ENCODE measurements at regions not wholly inside any gene's neighbourhood (a gene's known extent, or its start where the extent isn't known, plus 50 kb on each side); places are given as distances from the start of the nearest gene placed in this dataset.

DNA sequence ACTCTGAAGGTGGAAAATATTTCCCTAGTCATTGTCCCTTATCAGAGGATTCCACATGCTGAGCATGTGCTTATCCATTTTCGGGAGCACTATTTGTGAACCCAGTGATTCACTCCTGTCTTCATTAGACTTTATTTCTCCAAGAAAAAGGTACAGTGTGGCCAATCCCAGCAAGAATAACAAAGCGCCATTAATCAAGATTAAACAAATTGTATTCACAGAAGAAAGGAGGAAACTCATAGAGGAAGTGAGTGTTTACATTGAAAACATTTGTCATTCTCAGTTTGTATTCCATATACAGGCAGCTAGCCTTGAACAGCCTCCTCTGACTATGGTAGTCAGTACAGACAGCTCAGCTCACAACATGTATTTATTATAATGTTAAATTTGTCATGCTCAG lies 1669.9 kb upstream of the SPRY2 start:
- H3K27me3 ChIP-seq (ENCODE audit: control insufficient read depth in 2 of 2, insufficient read depth in 1 of 2, low read length in 1 of 2), result no peaks in the 10 kb centered on the region
- no peaks in the 10 kb centered on the region for H3K36me3 ChIP-seq (ENCODE audit: control insufficient read depth in 2 of 2, insufficient read depth in 2 of 2, low read length in 1 of 2)
- no peak for DNase-seq (ENCODE audit: low read depth in 6 of 9, low spot score in 9 of 9)
- no peaks in the 10 kb centered on the region for H3K9me3 ChIP-seq (ENCODE audit: control insufficient read depth in 2 of 2, insufficient read depth in 1 of 2, low read length in 1 of 2)
- no peak overlapping the region for H3K4me3 ChIP-seq (ENCODE audit: low read length in 2 of 2)
- 85% methylated on average over 2 of the region's 2 CpGs for WGBS
- no peaks in the 10 kb centered on the region for H3K4me1 ChIP-seq (ENCODE audit: control insufficient read depth in 2 of 2, insufficient read depth in 2 of 2, low read length in 2 of 2)
- no peak overlapping the region for H3K27ac ChIP-seq (ENCODE audit: low read depth in 1 of 2, low read length in 1 of 2)

DNA sequence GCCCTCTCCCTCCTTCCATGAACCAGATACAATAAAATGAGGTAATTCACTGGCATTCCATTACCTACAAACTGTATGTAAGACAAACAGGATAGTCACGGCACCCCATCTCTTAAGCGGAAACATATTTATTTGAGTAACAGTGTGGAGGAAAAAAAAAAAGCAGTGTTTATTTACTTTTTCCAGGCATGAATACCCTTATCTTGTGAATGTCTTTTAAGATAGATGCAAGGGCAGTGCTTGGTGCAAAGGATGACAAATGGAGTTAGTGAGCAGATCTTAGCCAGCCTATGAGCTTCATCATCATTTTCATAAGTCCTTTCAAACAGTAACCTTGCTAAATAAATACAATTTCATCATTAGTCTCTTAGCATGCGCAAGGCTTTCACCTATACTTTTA lies 1661.8 kb upstream of the SPRY2 start:
- H3K27me3 ChIP-seq (ENCODE audit: control insufficient read depth in 2 of 2, insufficient read depth in 1 of 2, low read length in 1 of 2), result no peaks in the 10 kb centered on the region
- no peaks in the 10 kb centered on the region for H3K36me3 ChIP-seq (ENCODE audit: control insufficient read depth in 2 of 2, insufficient read depth in 2 of 2, low read length in 1 of 2)
- WGBS, result 96% methylated on average over 3 of the region's 3 CpGs
- no peak for DNase-seq (ENCODE audit: low read depth in 6 of 9, low spot score in 9 of 9)
- H3K9me3 ChIP-seq (ENCODE audit: control insufficient read depth in 2 of 2, insufficient read depth in 1 of 2, low read length in 1 of 2), result no peaks in the 10 kb centered on the region
- H3K4me1 ChIP-seq (ENCODE audit: control insufficient read depth in 2 of 2, insufficient read depth in 2 of 2, low read length in 2 of 2), result no peaks in the 10 kb centered on the region
- H3K4me3 ChIP-seq (ENCODE audit: low read length in 2 of 2), result no peak overlapping the region
- H3K27ac ChIP-seq (ENCODE audit: low read depth in 1 of 2, low read length in 1 of 2), result no peak overlapping the region

DNA sequence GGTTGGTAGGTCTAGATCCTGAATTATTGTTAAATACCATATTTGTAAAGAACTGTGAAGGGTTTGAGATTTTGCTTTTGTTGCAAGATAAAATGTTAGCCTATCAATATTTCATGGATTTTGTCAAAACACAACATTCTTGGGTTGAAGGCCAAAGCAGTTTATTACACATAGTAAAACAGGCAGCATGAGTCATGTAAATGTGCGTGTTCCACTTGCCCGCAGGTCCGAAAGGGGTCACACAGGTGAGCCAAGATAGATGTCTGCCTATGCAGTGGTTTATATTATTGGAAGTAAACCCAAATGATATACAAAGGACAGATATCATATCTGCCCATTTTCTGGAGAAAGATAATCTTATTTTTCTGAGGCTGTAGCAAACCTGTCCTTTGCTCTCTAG lies 1654.4 kb upstream of the SPRY2 start:
- Histone ChIP-seq H3K27me3 (ENCODE audit: control insufficient read depth in 2 of 2, insufficient read depth in 1 of 2, low read length in 1 of 2) (no peaks in the 10 kb centered on the region), H3K4me1 (ENCODE audit: control insufficient read depth in 2 of 2, insufficient read depth in 2 of 2, low read length in 2 of 2) (no peaks in the 10 kb centered on the region), H3K36me3 (ENCODE audit: control insufficient read depth in 2 of 2, insufficient read depth in 2 of 2, low read length in 1 of 2) (no peaks in the 10 kb centered on the region), H3K27ac (ENCODE audit: low read depth in 1 of 2, low read length in 1 of 2) (no peak overlapping the region), H3K9me3 (ENCODE audit: control insufficient read depth in 2 of 2, insufficient read depth in 1 of 2, low read length in 1 of 2) (no peaks in the 10 kb centered on the region), H3K4me3 (ENCODE audit: low read length in 2 of 2) (no peak overlapping the region)
- DNase-seq (ENCODE audit: low read depth in 6 of 9, low spot score in 9 of 9), result no peak
- WGBS, result 94% methylated on average over 3 of the region's 3 CpGs

DNA sequence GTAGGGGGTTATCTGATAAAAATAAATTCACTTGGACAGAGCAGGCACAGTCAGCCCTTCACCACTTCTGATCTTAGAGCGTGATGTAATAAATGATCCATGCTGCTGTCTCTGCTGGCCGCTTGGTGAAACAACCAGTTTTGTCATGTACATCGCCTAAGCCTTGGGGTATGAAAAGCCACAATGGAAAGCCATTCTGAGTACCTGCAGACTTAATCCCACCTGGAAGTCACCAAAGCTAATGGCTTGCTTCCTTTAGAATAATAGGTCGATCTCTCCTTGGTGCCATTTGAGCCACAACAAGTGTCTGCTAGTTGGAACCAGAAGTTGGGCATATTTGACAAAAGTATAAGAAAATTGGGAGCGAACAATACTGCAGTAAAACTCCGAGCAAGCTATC lies 1649.7 kb upstream of the SPRY2 start:
- Histone ChIP-seq H3K9me3 (ENCODE audit: control insufficient read depth in 2 of 2, insufficient read depth in 1 of 2, low read length in 1 of 2) (no peaks in the 10 kb centered on the region), H3K4me3 (ENCODE audit: low read length in 2 of 2) (no peak overlapping the region), H3K27ac (ENCODE audit: low read depth in 1 of 2, low read length in 1 of 2) (no peak overlapping the region), H3K4me1 (ENCODE audit: control insufficient read depth in 2 of 2, insufficient read depth in 2 of 2, low read length in 2 of 2) (no peaks in the 10 kb centered on the region), H3K36me3 (ENCODE audit: control insufficient read depth in 2 of 2, insufficient read depth in 2 of 2, low read length in 1 of 2) (no peaks in the 10 kb centered on the region), H3K27me3 (ENCODE audit: control insufficient read depth in 2 of 2, insufficient read depth in 1 of 2, low read length in 1 of 2) (no peaks in the 10 kb centered on the region)
- 93% methylated on average over 6 of the region's 6 CpGs for WGBS
- no peak for DNase-seq (ENCODE audit: low read depth in 6 of 9, low spot score in 9 of 9)

DNA sequence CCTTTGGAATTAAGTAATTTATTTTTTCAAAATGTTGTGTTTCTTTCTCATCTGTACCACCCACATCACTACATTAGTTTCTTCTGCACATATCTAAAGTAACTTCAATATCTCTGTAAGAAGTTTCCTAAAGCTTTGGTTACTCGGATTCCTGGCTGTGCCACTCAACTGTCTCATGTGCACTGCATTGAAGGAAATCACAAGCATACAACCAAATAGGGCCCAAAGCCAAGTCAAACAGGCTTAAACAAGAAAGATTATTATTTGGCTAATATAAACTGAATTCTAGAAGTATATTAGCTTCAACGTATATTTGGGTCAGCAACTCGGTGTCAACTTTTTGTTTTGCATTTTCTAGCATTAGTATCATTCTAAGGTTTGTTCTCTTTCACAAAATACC lies 1647.6 kb upstream of the SPRY2 start:
- H3K27ac ChIP-seq (ENCODE audit: low read depth in 1 of 2, low read length in 1 of 2), result no peak overlapping the region
- WGBS, result 81% methylated on average over 3 of the region's 3 CpGs
- H3K36me3 ChIP-seq (ENCODE audit: control insufficient read depth in 2 of 2, insufficient read depth in 2 of 2, low read length in 1 of 2), result no peaks in the 10 kb centered on the region
- H3K4me1 ChIP-seq (ENCODE audit: control insufficient read depth in 2 of 2, insufficient read depth in 2 of 2, low read length in 2 of 2), result no peaks in the 10 kb centered on the region
- no peaks in the 10 kb centered on the region for H3K27me3 ChIP-seq (ENCODE audit: control insufficient read depth in 2 of 2, insufficient read depth in 1 of 2, low read length in 1 of 2)
- peaks cover 0 to 5% of the 10 kb centered on the region in 2 donors for H3K9me3 ChIP-seq (ENCODE audit: control insufficient read depth in 2 of 2, insufficient read depth in 1 of 2, low read length in 1 of 2)
- no peak overlapping the region for H3K4me3 ChIP-seq (ENCODE audit: low read length in 2 of 2)
- no peak for DNase-seq (ENCODE audit: low read depth in 6 of 9, low spot score in 9 of 9)

DNA sequence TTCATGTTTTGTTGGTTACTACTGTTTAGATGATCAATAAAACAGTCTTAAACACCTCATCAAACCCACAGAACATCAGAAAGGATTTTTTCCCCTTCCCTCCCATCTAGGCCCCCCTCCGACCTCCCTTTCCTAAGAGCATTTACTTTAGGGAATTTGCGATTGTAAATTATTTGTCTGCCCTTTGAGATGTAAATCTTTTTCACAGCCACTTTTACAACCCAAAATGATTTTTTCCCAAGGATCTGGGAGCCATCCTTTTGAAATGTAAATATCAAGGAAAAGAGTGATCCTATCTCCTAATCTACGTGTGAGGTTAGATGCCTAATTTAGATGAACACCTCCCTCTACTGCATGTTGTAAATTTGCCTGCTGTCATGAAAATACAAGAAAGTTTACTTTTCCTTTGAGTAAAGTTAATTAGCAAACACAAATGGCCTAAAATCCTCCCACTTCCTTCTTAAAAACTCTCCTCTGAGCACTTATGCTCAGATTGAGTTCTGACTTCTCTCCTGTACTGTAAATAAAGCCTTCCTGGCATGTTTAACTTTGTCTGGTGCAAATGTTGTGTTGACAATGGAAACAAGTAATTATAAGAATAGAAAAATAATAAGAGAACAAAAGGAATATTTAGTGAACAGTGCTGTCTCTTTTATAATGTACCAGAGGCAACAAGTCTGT lies 1646.9 kb upstream of the SPRY2 start:
- no peak for DNase-seq (ENCODE audit: low read depth in 6 of 9, low spot score in 9 of 9)
- Histone ChIP-seq H3K4me3 (ENCODE audit: low read length in 2 of 2) (no peak overlapping the region), H3K9me3 (ENCODE audit: control insufficient read depth in 2 of 2, insufficient read depth in 1 of 2, low read length in 1 of 2) (peaks cover 0 to 5% of the 10 kb centered on the region in 2 donors), H3K27me3 (ENCODE audit: control insufficient read depth in 2 of 2, insufficient read depth in 1 of 2, low read length in 1 of 2) (no peaks in the 10 kb centered on the region), H3K4me1 (ENCODE audit: control insufficient read depth in 2 of 2, insufficient read depth in 2 of 2, low read length in 2 of 2) (no peaks in the 10 kb centered on the region), H3K36me3 (ENCODE audit: control insufficient read depth in 2 of 2, insufficient read depth in 2 of 2, low read length in 1 of 2) (no peaks in the 10 kb centered on the region), H3K27ac (ENCODE audit: low read depth in 1 of 2, low read length in 1 of 2) (no peak overlapping the region)
- WGBS, result 87% methylated on average over 3 of the region's 3 CpGs

DNA sequence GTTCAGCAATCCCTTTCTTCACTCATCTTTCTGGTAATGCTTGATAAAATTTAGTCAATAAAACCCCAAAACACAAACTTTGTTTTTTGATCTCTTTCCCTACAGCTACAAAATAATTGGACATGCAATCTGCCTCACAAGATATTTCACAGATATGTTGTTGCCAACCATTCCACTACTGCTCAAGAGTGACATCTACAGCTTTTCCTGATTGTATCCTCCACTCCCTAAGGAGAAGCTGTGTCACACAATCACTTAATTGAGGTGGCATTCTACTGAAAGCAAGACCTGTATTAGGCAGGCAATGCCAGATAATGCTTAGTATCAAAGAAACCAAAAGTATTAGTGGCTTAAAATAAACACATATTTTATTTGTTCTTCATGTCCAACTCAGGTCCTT lies 1646.2 kb upstream of the SPRY2 start:
- Histone ChIP-seq H3K9me3 (ENCODE audit: control insufficient read depth in 2 of 2, insufficient read depth in 1 of 2, low read length in 1 of 2) (peaks cover 0 to 5% of the 10 kb centered on the region in 2 donors), H3K27me3 (ENCODE audit: control insufficient read depth in 2 of 2, insufficient read depth in 1 of 2, low read length in 1 of 2) (no peaks in the 10 kb centered on the region), H3K36me3 (ENCODE audit: control insufficient read depth in 2 of 2, insufficient read depth in 2 of 2, low read length in 1 of 2) (no peaks in the 10 kb centered on the region), H3K4me3 (ENCODE audit: low read length in 2 of 2) (no peak overlapping the region), H3K4me1 (ENCODE audit: control insufficient read depth in 2 of 2, insufficient read depth in 2 of 2, low read length in 2 of 2) (no peaks in the 10 kb centered on the region), H3K27ac (ENCODE audit: low read depth in 1 of 2, low read length in 1 of 2) (no peak overlapping the region)
- no peak for DNase-seq (ENCODE audit: low read depth in 6 of 9, low spot score in 9 of 9)

DNA sequence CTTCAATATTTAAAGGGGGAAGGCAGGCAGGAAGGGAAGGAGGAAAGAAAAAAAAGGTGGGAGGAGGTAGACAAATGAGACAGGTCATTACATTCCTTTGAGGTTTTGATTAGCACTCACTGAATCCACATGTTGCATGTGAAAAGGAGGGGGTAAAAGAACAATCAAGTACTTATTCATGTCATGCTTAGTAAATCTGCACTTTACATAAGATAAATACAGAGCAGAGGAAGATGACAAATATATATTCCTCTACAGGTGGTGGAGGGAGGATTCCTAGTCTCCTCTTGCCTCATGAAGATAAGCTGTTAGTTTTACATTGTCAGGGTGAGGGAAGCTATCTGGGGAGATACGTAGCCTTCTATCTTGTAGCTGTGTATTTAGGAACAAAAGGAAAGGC lies 1645.4 kb upstream of the SPRY2 start:
- 93% methylated on average over 1 of the region's 1 CpG for WGBS

DNA sequence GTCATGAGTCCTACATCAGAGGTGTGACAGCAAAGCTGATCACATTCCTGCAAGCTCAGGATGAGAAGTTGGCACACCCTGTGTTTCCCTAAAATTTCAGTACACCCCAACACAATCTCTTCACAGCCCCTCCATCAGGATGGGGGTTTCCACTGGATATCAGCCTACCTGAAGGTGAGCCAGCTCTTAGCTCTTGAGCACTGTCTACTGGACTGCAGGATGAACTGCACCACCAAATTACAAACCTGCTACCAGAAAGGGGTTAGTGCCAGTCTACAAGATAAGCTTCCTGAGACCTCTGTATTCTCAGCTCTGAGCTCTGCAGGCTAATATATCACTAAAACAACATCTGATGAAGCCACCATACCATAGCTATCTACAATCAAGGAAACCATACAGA lies 1616.2 kb upstream of the SPRY2 start:
- Histone ChIP-seq H3K27me3 (ENCODE audit: control insufficient read depth in 2 of 2, insufficient read depth in 1 of 2, low read length in 1 of 2) (no peaks in the 10 kb centered on the region), H3K36me3 (ENCODE audit: control insufficient read depth in 2 of 2, insufficient read depth in 2 of 2, low read length in 1 of 2) (no peaks in the 10 kb centered on the region)

More for the DNA sequence above, 1645.4 kb upstream of the SPRY2 start:
- Histone ChIP-seq H3K27ac (ENCODE audit: low read depth in 1 of 2, low read length in 1 of 2) (no peak overlapping the region), H3K4me3 (ENCODE audit: low read length in 2 of 2) (no peak overlapping the region), H3K9me3 (ENCODE audit: control insufficient read depth in 2 of 2, insufficient read depth in 1 of 2, low read length in 1 of 2) (peaks cover 0 to 5% of the 10 kb centered on the region in 2 donors), H3K4me1 (ENCODE audit: control insufficient read depth in 2 of 2, insufficient read depth in 2 of 2, low read length in 2 of 2) (no peaks in the 10 kb centered on the region), H3K27me3 (ENCODE audit: control insufficient read depth in 2 of 2, insufficient read depth in 1 of 2, low read length in 1 of 2) (no peaks in the 10 kb centered on the region), H3K36me3 (ENCODE audit: control insufficient read depth in 2 of 2, insufficient read depth in 2 of 2, low read length in 1 of 2) (no peaks in the 10 kb centered on the region)
- no peak for DNase-seq (ENCODE audit: low read depth in 6 of 9, low spot score in 9 of 9)

DNA sequence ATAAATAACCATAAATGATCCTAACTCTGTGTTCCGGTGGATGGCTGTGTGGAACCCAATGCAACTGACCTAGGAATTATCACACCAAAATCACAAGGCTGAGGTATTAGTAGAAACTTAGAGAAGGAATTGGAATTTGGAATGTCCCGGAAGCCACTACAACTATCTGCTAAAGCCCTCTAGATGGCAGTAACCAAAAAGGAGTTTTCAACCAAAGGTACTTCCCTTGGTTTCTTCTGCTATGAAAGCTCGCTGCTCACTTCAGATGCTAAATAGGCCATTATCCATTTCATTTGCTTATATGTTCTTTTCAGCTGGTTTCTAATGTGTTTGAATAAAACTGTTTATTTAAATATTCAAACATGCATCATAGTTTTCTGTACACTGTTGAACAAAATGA lies 1589.1 kb upstream of the SPRY2 start:
- WGBS, result 64% methylated on average over 3 of the region's 3 CpGs

More for the DNA sequence above, 1616.2 kb upstream of the SPRY2 start:
- H3K27ac ChIP-seq (ENCODE audit: low read depth in 1 of 2, low read length in 1 of 2), result no peak overlapping the region
- H3K4me1 ChIP-seq (ENCODE audit: control insufficient read depth in 2 of 2, insufficient read depth in 2 of 2, low read length in 2 of 2), result no peaks in the 10 kb centered on the region
- H3K4me3 ChIP-seq (ENCODE audit: low read length in 2 of 2), result no peak overlapping the region
- peaks cover 2 to 5% of the 10 kb centered on the region in 2 donors for H3K9me3 ChIP-seq (ENCODE audit: control insufficient read depth in 2 of 2, insufficient read depth in 1 of 2, low read length in 1 of 2)
- no peak for DNase-seq (ENCODE audit: low read depth in 6 of 9, low spot score in 9 of 9)

More for the DNA sequence above, 1589.1 kb upstream of the SPRY2 start:
- Histone ChIP-seq H3K9me3 (ENCODE audit: control insufficient read depth in 2 of 2, insufficient read depth in 1 of 2, low read length in 1 of 2) (no peaks in the 10 kb centered on the region), H3K4me1 (ENCODE audit: control insufficient read depth in 2 of 2, insufficient read depth in 2 of 2, low read length in 2 of 2) (no peaks in the 10 kb centered on the region), H3K27ac (ENCODE audit: low read depth in 1 of 2, low read length in 1 of 2) (no peak overlapping the region), H3K36me3 (ENCODE audit: control insufficient read depth in 2 of 2, insufficient read depth in 2 of 2, low read length in 1 of 2) (no peaks in the 10 kb centered on the region), H3K4me3 (ENCODE audit: low read length in 2 of 2) (no peak overlapping the region), H3K27me3 (ENCODE audit: control insufficient read depth in 2 of 2, insufficient read depth in 1 of 2, low read length in 1 of 2) (no peaks in the 10 kb centered on the region)
- DNase-seq (ENCODE audit: low read depth in 6 of 9, low spot score in 9 of 9), result no peak

All from thymus (tissue), 11 donors.